Osteocyte (in vitro differentiated cells): ENCODE measurements at regions not wholly inside any gene's neighbourhood (a gene's known extent, or its start where the extent isn't known, plus 50 kb on each side); places are given as distances from the start of the nearest gene placed in this dataset.

Experiments
- DNase-seq: peaks from one replicate; pipeline ENCODE4 v3.0.0; 2021; ENCODE audit warnings: mixed read lengths; ENCODE audit not compliant: unreplicated experiment; ENCODE audit errors: extremely low spot score
- H3K27ac Mint-ChIP-seq: one replicate; pipeline ENCODE4 v1.8.0; 2021; ENCODE audit warnings: mild to moderate bottlenecking, mixed read lengths; ENCODE audit not compliant: unreplicated experiment
- H3K27me3 Mint-ChIP-seq: one replicate; pipeline ENCODE4 v1.8.0; 2021; ENCODE audit warnings: mixed read lengths; ENCODE audit not compliant: unreplicated experiment
- H3K36me3 Mint-ChIP-seq: one replicate; pipeline ENCODE4 v1.8.0; 2021; ENCODE audit warnings: mixed read lengths; ENCODE audit not compliant: unreplicated experiment
- H3K4me1 Mint-ChIP-seq: one replicate; pipeline ENCODE4 v1.8.0; 2021; ENCODE audit warnings: mixed read lengths; ENCODE audit not compliant: unreplicated experiment
- H3K4me3 Mint-ChIP-seq: one replicate; pipeline ENCODE4 v1.8.0; 2021; ENCODE audit warnings: mild to moderate bottlenecking, moderate library complexity, mixed read lengths; ENCODE audit not compliant: unreplicated experiment
- H3K9me3 Mint-ChIP-seq: one replicate; pipeline ENCODE4 v1.8.0; 2021; ENCODE audit warnings: mixed read lengths; ENCODE audit not compliant: unreplicated experiment
- CTCF ChIP-seq: fragments of 200-600 bp; sonication (generic); IDR thresholded peaks from 2 replicates; pipeline ENCODE4 v1.5.0; 2021; ENCODE audit warnings: antibody characterized with exemption, mild to moderate bottlenecking, moderate library complexity

DNA sequence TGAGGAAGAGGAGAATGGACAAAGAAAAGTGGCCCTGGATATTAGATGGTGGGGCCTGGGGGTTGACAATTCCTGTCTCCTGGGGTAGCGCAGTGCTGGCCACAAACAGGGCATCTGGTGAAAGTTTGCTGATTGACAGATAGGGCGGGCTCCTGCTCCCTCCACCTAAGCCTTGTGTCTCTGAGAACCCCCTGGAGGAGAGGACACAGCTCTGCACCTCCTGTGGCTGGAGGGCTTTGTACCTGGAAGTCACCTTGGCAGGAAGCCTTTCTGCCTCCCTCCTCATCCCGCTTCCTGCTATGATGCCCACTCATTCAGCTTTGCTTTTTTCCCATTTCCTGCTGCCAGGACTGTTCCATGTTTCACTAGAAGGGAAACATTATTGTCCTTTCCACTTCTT is 72.4 kb downstream of the RHOB start:
- no peak overlapping the region for H3K27ac Mint-ChIP-seq

DNA sequence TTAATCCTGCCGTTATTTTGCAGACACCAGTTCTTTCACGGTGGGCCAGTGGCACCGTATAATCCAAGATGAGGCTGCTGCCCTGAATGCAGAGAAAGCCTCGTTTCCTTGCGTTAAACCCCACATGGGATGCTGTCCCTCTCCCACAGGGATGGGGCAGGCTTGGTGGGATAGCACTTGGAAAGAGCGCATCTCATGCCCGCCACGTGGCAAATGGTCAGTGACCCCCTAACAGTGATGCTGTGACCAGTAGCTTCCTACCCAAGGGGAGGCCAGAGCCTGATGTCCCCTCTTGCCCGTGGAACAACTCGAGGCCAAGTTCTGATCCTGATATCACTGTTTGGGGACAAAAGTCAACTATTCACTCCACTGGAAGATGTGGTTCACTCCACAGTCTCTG is 73.3 kb downstream of the RHOB start:
- Mint-ChIP-seq H3K4me3 (no peak overlapping the region), H3K36me3 (no peaks in the 10 kb centered on the region), H3K27me3 (no peaks in the 10 kb centered on the region), H3K27ac (no peak overlapping the region), H3K4me1 (peaks cover 13% of the 10 kb centered on the region), H3K9me3 (no peaks in the 10 kb centered on the region)
- TF ChIP-seq CTCF, result no peak
- DNase-seq, result no peak

More for the DNA sequence above, 72.4 kb downstream of the RHOB start:
- no peaks in the 10 kb centered on the region for H3K27me3 Mint-ChIP-seq
- no peak overlapping the region for H3K4me3 Mint-ChIP-seq
- no peak for DNase-seq
- peaks cover 16% of the 10 kb centered on the region for H3K4me1 Mint-ChIP-seq
- H3K36me3 Mint-ChIP-seq, result no peaks in the 10 kb centered on the region
- H3K9me3 Mint-ChIP-seq, result no peaks in the 10 kb centered on the region
- TF ChIP-seq CTCF, result no peak

GRCh38 chr2:20521193-20521592 is 74.3 kb downstream of the RHOB start:
- H3K9me3 Mint-ChIP-seq, result no peaks in the 10 kb centered on the region
- no peak overlapping the region for H3K27ac Mint-ChIP-seq
- H3K36me3 Mint-ChIP-seq, result no peaks in the 10 kb centered on the region
- no peak overlapping the region for H3K4me3 Mint-ChIP-seq
- no peaks in the 10 kb centered on the region for H3K27me3 Mint-ChIP-seq
- H3K4me1 Mint-ChIP-seq, result peaks cover 21% of the 10 kb centered on the region
- TF ChIP-seq CTCF, result no peak
- DNase-seq, result no peak

DNA sequence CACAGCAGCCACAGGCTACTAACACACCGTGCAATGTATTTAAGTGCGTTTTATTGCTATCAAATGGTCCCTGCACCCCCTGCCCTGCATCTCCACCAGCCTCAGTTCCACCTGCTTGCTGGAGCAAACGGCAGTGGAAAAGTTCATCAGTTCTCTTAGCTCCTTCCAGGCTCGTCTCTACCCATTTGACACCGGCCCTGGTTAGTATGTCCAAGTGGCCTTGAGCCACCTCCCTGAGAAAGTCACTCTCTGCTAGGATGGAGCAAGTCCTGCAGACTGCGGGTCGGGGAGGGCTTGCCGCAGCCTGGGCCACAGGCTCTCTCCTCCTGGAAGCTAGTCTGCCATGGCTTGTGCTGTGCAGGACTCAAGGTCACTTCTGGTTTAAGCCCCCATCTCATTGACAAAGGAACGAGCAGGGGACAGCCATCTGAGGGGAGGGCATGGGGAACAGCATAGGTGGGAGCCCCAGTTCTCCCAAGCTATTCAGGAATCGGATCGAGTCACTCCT is 74.9 kb downstream of the RHOB start:
- Mint-ChIP-seq H3K27ac (no peak overlapping the region), H3K4me3 (no peak overlapping the region), H3K36me3 (no peaks in the 10 kb centered on the region), H3K4me1 (peaks cover 24% of the 10 kb centered on the region), H3K27me3 (no peaks in the 10 kb centered on the region), H3K9me3 (no peaks in the 10 kb centered on the region)
- no peak for TF ChIP-seq CTCF
- DNase-seq, result no peak

DNA sequence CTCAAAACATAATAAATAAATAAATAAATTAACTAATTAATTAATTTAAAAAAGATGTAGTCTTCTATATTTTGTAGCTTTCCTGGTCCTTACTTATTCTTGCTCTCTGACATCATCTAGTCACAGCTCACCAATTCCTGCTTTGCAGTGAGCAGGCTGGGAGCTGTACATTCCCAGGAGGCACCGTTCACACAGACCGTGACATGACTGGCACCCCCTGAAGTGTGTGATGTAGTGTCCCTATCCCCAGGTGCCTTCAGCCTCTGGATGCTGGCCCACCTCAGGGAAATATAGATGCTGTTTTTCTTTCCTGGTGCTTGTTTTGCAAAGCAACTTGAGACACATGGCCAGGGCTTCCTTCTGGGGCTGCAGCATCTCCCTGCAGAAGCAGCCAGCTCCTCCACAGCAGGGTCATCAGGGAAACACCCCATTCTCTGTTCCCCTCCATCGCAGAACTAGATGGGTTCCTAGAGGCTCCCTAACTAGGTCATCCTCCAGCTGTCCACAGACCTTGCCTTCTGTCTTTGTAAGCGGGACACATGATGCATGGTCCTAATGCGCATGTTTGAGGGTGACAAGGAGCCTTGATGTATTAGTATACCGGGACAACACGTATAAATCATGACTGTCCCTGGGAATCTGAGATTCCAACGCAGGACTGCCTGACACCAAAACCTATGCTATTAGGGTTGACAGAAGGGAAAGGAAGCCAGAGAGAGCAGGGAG is 76.4 kb downstream of the RHOB start:
- H3K36me3 Mint-ChIP-seq, result no peaks in the 10 kb centered on the region
- no peak for TF ChIP-seq CTCF
- DNase-seq, result no peak
- H3K9me3 Mint-ChIP-seq, result no peaks in the 10 kb centered on the region
- H3K4me1 Mint-ChIP-seq, result peaks cover 30% of the 10 kb centered on the region
- H3K27ac Mint-ChIP-seq, result no peak overlapping the region
- H3K27me3 Mint-ChIP-seq, result no peaks in the 10 kb centered on the region
- H3K4me3 Mint-ChIP-seq, result no peak overlapping the region
